Peyer's patch (tissue), 4 donors: ENCODE measurements at regions not wholly inside any gene's neighbourhood (a gene's known extent, or its start where the extent isn't known, plus 50 kb on each side); places are given as distances from the start of the nearest gene placed in this dataset.

Experiments
- CTCF ChIP-seq, 6 experiments: fragments of 450-650 bp in 4 of 6; fragments of 200-600 bp in 2 of 6; sonication (generic) in 1 of 6; IDR thresholded peaks; one replicate each; pipeline ENCODE4 v1.5.1; 2017 to 2019; ENCODE audit warnings: antibody characterized with exemption in 6 of 6, mild to moderate bottlenecking in 3 of 6, moderate library complexity in 1 of 6
- POLR2A ChIP-seq, 2 donors: fragments of 450-650 bp; IDR thresholded peaks; one replicate each; pipeline ENCODE4 v1.5.1; 2017; ENCODE audit warnings: antibody characterized with exemption in 2 of 2, mild to moderate bottlenecking in 2 of 2, moderate library complexity in 2 of 2

GRCh38 chr13:103607995-103608394, 541.8 kb upstream of the SLC10A2 start:
- no peak for TF ChIP-seq CTCF (IDR thresholded peaks at IDR 0.05)
- no peak for TF ChIP-seq POLR2A (IDR thresholded peaks at IDR 0.05)
